ENCODE measurements at regions not wholly inside any gene's neighbourhood (a gene's known extent, or its start where the extent isn't known, plus 50 kb on each side); places are given as distances from the start of the nearest gene placed in this dataset.

- no peak overlapping the region for H3K4me3 ChIP-seq
- DNase-seq (ENCODE audit: low spot score) = no peak
- no peak overlapping the region for H3K27ac ChIP-seq
- no peak for TF ChIP-seq CTCF (IDR thresholded peaks at IDR 0.05)
These were observed 69.9 kb upstream of the SOX4 start for GRCh38 chr6:21523652-21524051.

GRCh38 chr6:21524201-21524600 lies 69.3 kb upstream of the SOX4 start:
- no peak overlapping the region for H3K4me3 ChIP-seq
- H3K27ac ChIP-seq = no peak overlapping the region
- no peak for TF ChIP-seq CTCF (IDR thresholded peaks at IDR 0.05)
- no peak for DNase-seq (ENCODE audit: low spot score)

GRCh38 chr6:21526974-21527373 lies 66.6 kb upstream of the SOX4 start:
- H3K27ac ChIP-seq = no peak overlapping the region
- H3K4me3 ChIP-seq = no peak overlapping the region
- DNase-seq (ENCODE audit: low spot score) = no peak
- no peak for TF ChIP-seq CTCF (IDR thresholded peaks at IDR 0.05)

- Histone ChIP-seq H3K27ac (no peak overlapping the region), H3K4me3 (no peak overlapping the region)
- no peak for DNase-seq (ENCODE audit: low spot score)
- TF ChIP-seq CTCF (IDR thresholded peaks at IDR 0.05) = no peak
These were observed 65.8 kb upstream of the SOX4 start for GRCh38 chr6:21527731-21528130.

- Histone ChIP-seq H3K4me3 (no peak overlapping the region), H3K27ac (no peak overlapping the region)
- no peak for DNase-seq (ENCODE audit: low spot score)
- no peak for TF ChIP-seq CTCF (IDR thresholded peaks at IDR 0.05)
These were observed 64.1 kb upstream of the SOX4 start for GRCh38 chr6:21529431-21529830.

GRCh38 chr6:21531393-21531792 lies 62.2 kb upstream of the SOX4 start:
- no peak overlapping the region for H3K27ac ChIP-seq
- no peak overlapping the region for H3K4me3 ChIP-seq
- TF ChIP-seq CTCF (IDR thresholded peaks at IDR 0.05) = no peak
- DNase-seq (ENCODE audit: low spot score) = no peak

- Histone ChIP-seq H3K4me3 (no peak overlapping the region), H3K27ac (no peak overlapping the region)
- no peak for DNase-seq (ENCODE audit: low spot score)
- no peak for TF ChIP-seq CTCF (IDR thresholded peaks at IDR 0.05)
These were observed 59.9 kb upstream of the SOX4 start for GRCh38 chr6:21533678-21534077.

Measured in coronary artery (tissue), 2 donors.